ENCODE measurements at regions not wholly inside any gene's neighbourhood (a gene's known extent, or its start where the extent isn't known, plus 50 kb on each side); places are given as distances from the start of the nearest gene placed in this dataset.

GRCh38 chr5:108696951-108697715 is 50.6 kb upstream of the FER start:
- FAIRE-seq (no peak), DNase-seq (ENCODE audit: low read depth) (no peak)
- Mint-ChIP-seq H3K27ac (ENCODE audit: unreplicated experiment) (no peak overlapping the region), H3K9me3 (ENCODE audit: unreplicated experiment) (no peaks in the 10 kb centered on the region), H3K36me3 (ENCODE audit: low read depth, unreplicated experiment) (no peaks in the 10 kb centered on the region), H3K27me3 (ENCODE audit: low read depth, unreplicated experiment) (no peaks in the 10 kb centered on the region), H3K4me1 (ENCODE audit: low read depth, unreplicated experiment) (no peaks in the 10 kb centered on the region), H3K4me3 (ENCODE audit: unreplicated experiment) (no peak overlapping the region)
- Histone ChIP-seq H3K27me3 (ENCODE audit: insufficient read depth, low read length) (no peaks in the 10 kb centered on the region), H3K27ac (ENCODE audit: low read depth, low read length) (no peak overlapping the region), H3K4me2 (ENCODE audit: low read length) (no peak overlapping the region), H4K20me1 (ENCODE audit: insufficient read depth, low read length) (no peaks in the 10 kb centered on the region), H3K79me2 (ENCODE audit: insufficient read depth, low read length) (no peaks in the 10 kb centered on the region), H3K4me3 (ENCODE audit: insufficient read depth, low read depth, low read length) (no peak overlapping the region), H3K9me3 (ENCODE audit: insufficient read depth, low read depth, low read length) (no peaks in the 10 kb centered on the region), H2AFZ (ENCODE audit: low read depth, low read length) (no peak overlapping the region), H3K36me3 (ENCODE audit: insufficient read depth, low read length) (no peaks in the 10 kb centered on the region), H3K4me1 (ENCODE audit: insufficient read depth, low read length) (no peaks in the 10 kb centered on the region), H3K9ac (ENCODE audit: low read length) (no peak overlapping the region)
- TF ChIP-seq CTCF (IDR thresholded peaks at IDR 0.05; ENCODE audit: insufficient read depth, low read depth, low read length) (no peak), EZH2 (IDR thresholded peaks at IDR 0.05; ENCODE audit: insufficient read depth, low read length) (no peak)

DNA sequence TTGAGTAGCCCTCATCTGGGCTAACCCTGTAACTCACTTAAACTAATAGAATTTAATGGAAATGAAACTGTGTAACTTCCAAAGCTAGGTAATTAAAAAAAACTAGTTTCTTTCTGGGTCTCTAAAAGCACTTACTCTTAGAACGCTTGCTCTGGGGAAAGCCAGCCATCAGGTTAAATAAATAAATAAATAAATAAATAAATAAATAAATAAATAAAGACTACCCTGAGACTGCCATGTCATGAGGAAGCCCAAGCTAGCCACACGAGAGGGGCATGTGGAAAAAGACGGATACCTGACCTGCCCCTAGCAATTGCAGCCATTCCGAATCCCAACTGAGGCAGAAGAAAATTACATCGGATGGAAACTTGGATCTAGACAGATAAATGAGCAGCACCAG is 51.3 kb upstream of the FER start:
- no peak overlapping the region for H3K27ac ChIP-seq (ENCODE audit: low read depth, low read length)
- Mint-ChIP-seq H3K27me3 (ENCODE audit: low read depth, unreplicated experiment) (no peaks in the 10 kb centered on the region), H3K4me3 (ENCODE audit: unreplicated experiment) (no peak overlapping the region), H3K36me3 (ENCODE audit: low read depth, unreplicated experiment) (no peaks in the 10 kb centered on the region), H3K27ac (ENCODE audit: unreplicated experiment) (no peak overlapping the region), H3K9me3 (ENCODE audit: unreplicated experiment) (no peaks in the 10 kb centered on the region), H3K4me1 (ENCODE audit: low read depth, unreplicated experiment) (no peaks in the 10 kb centered on the region)
- no peaks in the 10 kb centered on the region for H4K20me1 ChIP-seq (ENCODE audit: insufficient read depth, low read length)
- no peak overlapping the region for H3K4me3 ChIP-seq (ENCODE audit: insufficient read depth, low read depth, low read length)
- no peak for FAIRE-seq
- no peak overlapping the region for H3K4me2 ChIP-seq (ENCODE audit: low read length)
- H2AFZ ChIP-seq (ENCODE audit: low read depth, low read length): no peak overlapping the region
- DNase-seq (ENCODE audit: low read depth): no peak
- TF ChIP-seq CTCF (IDR thresholded peaks at IDR 0.05; ENCODE audit: insufficient read depth, low read depth, low read length): no peak
- TF ChIP-seq EZH2 (IDR thresholded peaks at IDR 0.05; ENCODE audit: insufficient read depth, low read length): no peak
- H3K27me3 ChIP-seq (ENCODE audit: insufficient read depth, low read length): no peaks in the 10 kb centered on the region
- H3K4me1 ChIP-seq (ENCODE audit: insufficient read depth, low read length): no peaks in the 10 kb centered on the region
- H3K79me2 ChIP-seq (ENCODE audit: insufficient read depth, low read length): no peaks in the 10 kb centered on the region
- H3K36me3 ChIP-seq (ENCODE audit: insufficient read depth, low read length): no peaks in the 10 kb centered on the region
- no peak overlapping the region for H3K9ac ChIP-seq (ENCODE audit: low read length)
- no peaks in the 10 kb centered on the region for H3K9me3 ChIP-seq (ENCODE audit: insufficient read depth, low read depth, low read length)

GRCh38 chr5:108688485-108688884 is 59.2 kb upstream of the FER start:
- H3K4me3 Mint-ChIP-seq (ENCODE audit: unreplicated experiment): no peak overlapping the region
- H3K9me3 ChIP-seq (ENCODE audit: insufficient read depth, low read depth, low read length): no peaks in the 10 kb centered on the region
- no peaks in the 10 kb centered on the region for H3K27me3 ChIP-seq (ENCODE audit: insufficient read depth, low read length)
- H3K36me3 ChIP-seq (ENCODE audit: insufficient read depth, low read length): no peaks in the 10 kb centered on the region
- H3K27ac ChIP-seq (ENCODE audit: low read depth, low read length): no peak overlapping the region
- no peak for DNase-seq (ENCODE audit: low read depth)
- H3K36me3 Mint-ChIP-seq (ENCODE audit: low read depth, unreplicated experiment): no peaks in the 10 kb centered on the region
- H3K9me3 Mint-ChIP-seq (ENCODE audit: unreplicated experiment): no peaks in the 10 kb centered on the region
- H3K4me2 ChIP-seq (ENCODE audit: low read length): no peak overlapping the region
- no peaks in the 10 kb centered on the region for H3K27me3 Mint-ChIP-seq (ENCODE audit: low read depth, unreplicated experiment)
- H3K4me3 ChIP-seq (ENCODE audit: insufficient read depth, low read depth, low read length): no peak overlapping the region
- no peaks in the 10 kb centered on the region for H3K4me1 ChIP-seq (ENCODE audit: insufficient read depth, low read length)
- H3K9ac ChIP-seq (ENCODE audit: low read length): no peak overlapping the region
- H3K27ac Mint-ChIP-seq (ENCODE audit: unreplicated experiment): no peak overlapping the region
- TF ChIP-seq CTCF (IDR thresholded peaks at IDR 0.05; ENCODE audit: insufficient read depth, low read depth, low read length): no peak
- TF ChIP-seq EZH2 (IDR thresholded peaks at IDR 0.05; ENCODE audit: insufficient read depth, low read length): no peak
- H2AFZ ChIP-seq (ENCODE audit: low read depth, low read length): no peak overlapping the region
- FAIRE-seq: no peak
- H3K79me2 ChIP-seq (ENCODE audit: insufficient read depth, low read length): no peaks in the 10 kb centered on the region
- H4K20me1 ChIP-seq (ENCODE audit: insufficient read depth, low read length): no peaks in the 10 kb centered on the region
- no peaks in the 10 kb centered on the region for H3K4me1 Mint-ChIP-seq (ENCODE audit: low read depth, unreplicated experiment)

All from astrocyte (in vitro differentiated cells and primary cell).